Mucosa of descending colon (tissue), 3 donors: ENCODE measurements at regions not wholly inside any gene's neighbourhood (a gene's known extent, or its start where the extent isn't known, plus 50 kb on each side); places are given as distances from the start of the nearest gene placed in this dataset.

ENCODE experiments used
- ATAC-seq: fragments of 200-7000 bp; cut with Tn5 transposase; one replicate; pipeline ENCODE4 v1.9.1; 2020; ENCODE audit warnings: mild to moderate bottlenecking, moderate library complexity
- DNase-seq, 3 donors: peaks; one replicate each; pipeline ENCODE4 v3.0.0-alpha.2; 2020
- H3K36me3 ChIP-seq: fragments of 200-600 bp; one replicate; pipeline ENCODE4 v1.8.0; 2021; ENCODE audit warnings: low read depth, mild to moderate bottlenecking
- H3K4me1 ChIP-seq: fragments of 200-600 bp; one replicate; pipeline ENCODE4 v1.8.0; 2021; ENCODE audit warnings: low read depth, mild to moderate bottlenecking
- H3K4me3 ChIP-seq: fragments of 200-600 bp; one replicate; pipeline ENCODE4 v1.8.0; 2021; ENCODE audit warnings: mild to moderate bottlenecking
- H3K9me3 ChIP-seq: fragments of 200-600 bp; one replicate; pipeline ENCODE4 v1.8.0; 2021; ENCODE audit warnings: mild to moderate bottlenecking
- intact Hi-C, 2 donors: fragments of 100-400 bp; cut with DNase I in 1 of 2; cut with micrococcal nuclease in 1 of 2; formaldehyde crosslinking; loops; one replicate each; pipeline versions ENCODE4 v1.11.0 to v1.11.1; 2022; cut with DNase I, micrococcal nuclease
- TF ChIP-seq, protein P1 (sequence below): fragments of 200-600 bp; IDR thresholded peaks from one replicate; pipeline ENCODE4 v1.8.0; 2022; ENCODE audit warnings: antibody characterized with exemption, mild to moderate bottlenecking
- donor health status: DM: no; HTN: no; CAD: no; lungs with moderate emphysema.
- donor health status: DM: no; HTN: no; CAD: no.
- donor health status: DM: no; HTN: yes; CAD: no.

DNA sequence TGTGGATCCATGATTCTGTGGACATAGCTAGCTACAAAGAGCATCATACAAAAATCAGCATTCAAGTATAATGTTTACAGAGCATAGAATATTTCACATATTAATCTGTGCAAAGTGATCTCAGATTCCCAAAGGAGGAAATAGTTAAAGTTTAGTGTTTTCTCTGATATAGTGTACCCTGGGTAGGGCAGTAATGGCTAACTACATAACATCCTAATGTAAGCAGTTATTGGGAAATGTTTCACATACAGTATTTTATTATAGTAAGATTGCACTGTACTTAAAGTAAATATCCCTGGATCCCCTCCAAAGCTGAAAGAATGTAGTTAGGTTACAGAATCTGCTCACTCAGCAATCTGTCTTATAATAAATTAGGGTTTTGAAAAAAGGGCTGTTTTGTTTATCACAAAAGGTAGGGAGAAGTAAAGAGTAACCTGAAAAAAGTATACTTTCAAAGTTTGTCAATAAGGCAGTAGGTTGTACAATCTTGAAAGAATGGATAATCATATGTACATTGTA, 52.5 kb upstream of the SMARCA2 start:
- DNase-seq (no peak), ATAC-seq (peak; percentile 61)

GRCh38 chr9:1964093-1964492, 51.1 kb upstream of the SMARCA2 start:
- no peak for ATAC-seq
- intact Hi-C loops: no loop called here

More for the DNA sequence above, 52.5 kb upstream of the SMARCA2 start:
- Histone ChIP-seq H3K4me3 (no peak overlapping the region), H3K4me1 (no peaks in the 10 kb centered on the region), H3K9me3 (no peaks in the 10 kb centered on the region), H3K36me3 (no peaks in the 10 kb centered on the region)
- TF ChIP-seq, protein P1, sequence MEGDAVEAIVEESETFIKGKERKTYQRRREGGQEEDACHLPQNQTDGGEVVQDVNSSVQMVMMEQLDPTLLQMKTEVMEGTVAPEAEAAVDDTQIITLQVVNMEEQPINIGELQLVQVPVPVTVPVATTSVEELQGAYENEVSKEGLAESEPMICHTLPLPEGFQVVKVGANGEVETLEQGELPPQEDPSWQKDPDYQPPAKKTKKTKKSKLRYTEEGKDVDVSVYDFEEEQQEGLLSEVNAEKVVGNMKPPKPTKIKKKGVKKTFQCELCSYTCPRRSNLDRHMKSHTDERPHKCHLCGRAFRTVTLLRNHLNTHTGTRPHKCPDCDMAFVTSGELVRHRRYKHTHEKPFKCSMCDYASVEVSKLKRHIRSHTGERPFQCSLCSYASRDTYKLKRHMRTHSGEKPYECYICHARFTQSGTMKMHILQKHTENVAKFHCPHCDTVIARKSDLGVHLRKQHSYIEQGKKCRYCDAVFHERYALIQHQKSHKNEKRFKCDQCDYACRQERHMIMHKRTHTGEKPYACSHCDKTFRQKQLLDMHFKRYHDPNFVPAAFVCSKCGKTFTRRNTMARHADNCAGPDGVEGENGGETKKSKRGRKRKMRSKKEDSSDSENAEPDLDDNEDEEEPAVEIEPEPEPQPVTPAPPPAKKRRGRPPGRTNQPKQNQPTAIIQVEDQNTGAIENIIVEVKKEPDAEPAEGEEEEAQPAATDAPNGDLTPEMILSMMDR: no peak
- intact Hi-C loops: no loop called here

More at GRCh38 chr9:1964093-1964492, 51.1 kb upstream of the SMARCA2 start:
- no peaks in the 10 kb centered on the region for H3K36me3 ChIP-seq
- no peaks in the 10 kb centered on the region for H3K4me1 ChIP-seq
- no peak for DNase-seq
- TF ChIP-seq, protein P1: no peak
- no peak overlapping the region for H3K4me3 ChIP-seq
- H3K9me3 ChIP-seq: no peaks in the 10 kb centered on the region
